Upper lobe of left lung (tissue), 4 donors: ENCODE measurements at regions not wholly inside any gene's neighbourhood (a gene's known extent, or its start where the extent isn't known, plus 50 kb on each side); places are given as distances from the start of the nearest gene placed in this dataset.

Experiments
- CTCF ChIP-seq, 6 experiments: fragments of 450-650 bp in 4 of 6; fragments of 200-600 bp in 2 of 6; sonication (generic) in 2 of 6; IDR thresholded peaks; one replicate each; pipeline ENCODE4 v1.5.1; 2016 to 2019; ENCODE audit warnings: antibody characterized with exemption in 6 of 6
- POLR2A ChIP-seq, 4 donors: fragments of 450-650 bp; IDR thresholded peaks; one replicate each; pipeline ENCODE4 v1.5.1; 2016 to 2017; ENCODE audit warnings: antibody characterized with exemption in 4 of 4, mild to moderate bottlenecking in 2 of 4
- POLR2AphosphoS5 ChIP-seq, 2 donors: sonication (generic); formaldehyde crosslinking; IDR thresholded peaks; one replicate each; pipeline ENCODE4 v1.5.1; 2017; ENCODE audit warnings: antibody characterized with exemption in 2 of 2

GRCh38 chr5:67262206-67262605 lies 65.6 kb upstream of the CD180 start:
- TF ChIP-seq POLR2A (IDR thresholded peaks at IDR 0.05) (no peak), CTCF (IDR thresholded peaks at IDR 0.05) (no peak), POLR2AphosphoS5 (IDR thresholded peaks at IDR 0.05) (no peak)
